SK-N-SH treated with all-trans-retinoic acid at 6 μM for 48 hours (cell line): ENCODE measurements at regions not wholly inside any gene's neighbourhood (a gene's known extent, or its start where the extent isn't known, plus 50 kb on each side); places are given as distances from the start of the nearest gene placed in this dataset.
"Not testable (repeated sequence)": the region's sequence is repeated elsewhere in the genome, so short reads cannot be mapped to it uniquely, and the experiment has no call there.

Experiments
- CSDC2 ChIP-seq: fragments of 250-450 bp; sonication (Bioruptor Pico); IDR thresholded peaks from 2 replicates; pipeline ENCODE4 v1.5.0; 2020; ENCODE audit warnings: mild to moderate bottlenecking, moderate library complexity
- SNAI2 ChIP-seq: fragments of 250-450 bp; sonication (Bioruptor Pico); IDR thresholded peaks from 2 replicates; pipeline ENCODE4 v1.5.0; 2020; ENCODE audit warnings: mild to moderate bottlenecking, moderate library complexity
- TOX ChIP-seq: fragments of 250-450 bp; sonication (Bioruptor Pico); IDR thresholded peaks from 2 replicates; pipeline ENCODE4 v1.8.0; 2021; ENCODE audit warnings: mild to moderate bottlenecking, moderate library complexity, borderline replicate concordance
- ZFP30 ChIP-seq: fragments of 450-650 bp; formaldehyde crosslinking; IDR thresholded peaks from 2 replicates; pipeline ENCODE4 v1.5.0; 2022; ENCODE audit warnings: mild to moderate bottlenecking, moderate library complexity
- ZNF565 ChIP-seq: fragments of 450-650 bp; formaldehyde crosslinking; conservative IDR thresholded peaks from 2 replicates; pipeline ENCODE4 v1.5.0; 2020; ENCODE audit warnings: low read depth, mild to moderate bottlenecking, moderate library complexity
- ZNF8 ChIP-seq: fragments of 450-650 bp; formaldehyde crosslinking; IDR thresholded peaks from 2 replicates; pipeline ENCODE4 v1.5.0; 2020; ENCODE audit warnings: mild to moderate bottlenecking, moderate library complexity

GRCh38 chr16:21536740-21537139, 62.6 kb upstream of the METTL9 start:
- TF ChIP-seq ZNF565 (CRISPR knock-in tag); ZNF8; SNAI2 (CRISPR knock-in tag); CSDC2; ZFP30; TOX (CRISPR knock-in tag): not testable (repeated sequence)
